Heart left ventricle (tissue), 16 donors: ENCODE measurements at regions not wholly inside any gene's neighbourhood (a gene's known extent, or its start where the extent isn't known, plus 50 kb on each side); places are given as distances from the start of the nearest gene placed in this dataset.

Source experiments
- ATAC-seq, 4 donors: fragments of 200-7000 bp; cut with Tn5 transposase; one replicate each; pipeline ENCODE4 v1.9.1; 2020 to 2022; ENCODE audit warnings: moderate library complexity in 4 of 4, mild to moderate bottlenecking in 3 of 4, moderate number of reproducible peaks in 1 of 4
- DNase-seq, 5 donors: peaks; one replicate each; pipeline ENCODE4 v3.0.0-alpha.2; 2020
- H3K27ac ChIP-seq, 12 donors: fragments of 200-600 bp; sonication (generic) in 4 of 12; one replicate each; pipeline versions ENCODE4 v1.5.0 to v1.8.0; 2016 to 2022; ENCODE audit warnings: mild to moderate bottlenecking in 2 of 12
- H3K27me3 ChIP-seq, 9 donors: fragments of 200-600 bp; sonication (generic) in 2 of 9; one replicate each; pipeline versions ENCODE4 v1.5.1 to v1.8.0; 2016 to 2022; ENCODE audit warnings: mild to moderate bottlenecking in 3 of 9
- H3K36me3 ChIP-seq, 9 donors: fragments of 200-600 bp; sonication (generic) in 2 of 9; one replicate each; pipeline versions ENCODE4 v1.5.0 to v1.8.0; 2018 to 2022; ENCODE audit warnings: mild to moderate bottlenecking in 2 of 9
- H3K4me1 ChIP-seq, 12 donors: fragments of 200-600 bp; sonication (generic) in 4 of 12; one replicate each; pipeline versions ENCODE4 v1.5.0 to v1.8.0; 2016 to 2022; ENCODE audit warnings: mild to moderate bottlenecking in 3 of 12
- H3K4me3 ChIP-seq, 12 donors: fragments of 200-600 bp; sonication (generic) in 4 of 12; one replicate each; pipeline versions ENCODE4 v1.5.0 to v1.8.0; 2017 to 2022; ENCODE audit warnings: mild to moderate bottlenecking in 9 of 12, moderate library complexity in 4 of 12
- H3K9me3 ChIP-seq, 12 donors: fragments of 200-600 bp; sonication (generic) in 4 of 12; one replicate each; pipeline versions ENCODE4 v1.5.0 to v1.8.0; 2016 to 2022; ENCODE audit warnings: mild to moderate bottlenecking in 1 of 12
- CTCF ChIP-seq, 12 donors: fragments of 200-600 bp; sonication (generic) in 4 of 12; IDR thresholded peaks; one replicate each; pipeline versions ENCODE4 v1.5.0 to v1.8.0; 2018 to 2022; ENCODE audit warnings: antibody characterized with exemption in 12 of 12, mild to moderate bottlenecking in 5 of 12
- POLR2A ChIP-seq, 2 donors: fragments of 450-650 bp; IDR thresholded peaks; one replicate each; pipeline ENCODE4 v1.6.1; 2017; ENCODE audit warnings: antibody characterized with exemption in 2 of 2, mild to moderate bottlenecking in 2 of 2, moderate library complexity in 2 of 2
- WGBS, 4 donors: extraction: QIAGEN DNeasy Blood & Tissue Kit in 2 of 4; methylation state at CpG; one replicate each; pipeline versions ENCODE4 v1.1.5 to v1.1.7; 2013 to 2018; 5-methylcytosine and 5-hydroxymethylcytosine counted together
- intact Hi-C, 10 donors: fragments of 100-400 bp; cut with DNase I; formaldehyde crosslinking; loops; one replicate each; pipeline versions ENCODE4 v1.11.1 to v1.14.2; 2022
- donor health status: ischemic (EF 13 %, LVEDD 7.1; RV severe dilation, severe dysfunction).
- donor health status: healthy with polysubstance abuse.
- donor health status: DM: no; HTN: yes; CAD: no.
- donor health status: DM: no; HTN: no; CAD: no.
- donor health status: ischemic (EF 25% LVEDD 6.9; RV normal size, moderate dysfunction).
- donor health status: ischemic (EF 25% LVEDD 5.7; RV mildly dilated, moderate dysfunction).
- donor health status: healthy.
- donor health status: DM: yes; HTN: yes; CAD: no.
- donor health status: ischemic (EF 35%, LVEDD 5.7; RV mildly dilated, moderate dysfunction).
- donor health status: nonischemic (EF 11% LVEDD 7.7; RV severe dilation, severe dysfunction).
- donor health status: DM: yes; HTN: yes; CAD: no.
- donor health status: PGD.
- donor health status: ischemic (EF 29% LVEDD 5.4; RV normal size, mild dysfunction).
- donor health status: nonischemic (EF 23%, LVEDD 6.1; RV moderate dilation, normal function).

GRCh38 chr2:150617351-150617978 is 130.0 kb upstream of the RND3 start:
- Histone ChIP-seq H3K27me3 (no peaks in the 10 kb centered on the region), H3K4me3 (no peak overlapping the region), H3K4me1 (peaks cover 0 to 54% (median 21%) of the 10 kb centered on the region in 12 donors), H3K36me3 (no peaks in the 10 kb centered on the region), H3K27ac (no peak overlapping the region), H3K9me3 (no peaks in the 10 kb centered on the region)
- TF ChIP-seq POLR2A (IDR thresholded peaks at IDR 0.05), result no peak
- TF ChIP-seq CTCF (IDR thresholded peaks at IDR 0.05), result no peak
- 80 to 85% (median 82%) methylated on average over 6 of the region's 6 CpGs for WGBS, 4 donors
- ATAC-seq (no peak), DNase-seq (no peak)
- intact Hi-C loops, result loop anchor here in 5 of 10 donors (10.0 kb wide), 4 partner anchors 193 to 1023 kb away; no protein-coding TSS in a partner anchor

DNA sequence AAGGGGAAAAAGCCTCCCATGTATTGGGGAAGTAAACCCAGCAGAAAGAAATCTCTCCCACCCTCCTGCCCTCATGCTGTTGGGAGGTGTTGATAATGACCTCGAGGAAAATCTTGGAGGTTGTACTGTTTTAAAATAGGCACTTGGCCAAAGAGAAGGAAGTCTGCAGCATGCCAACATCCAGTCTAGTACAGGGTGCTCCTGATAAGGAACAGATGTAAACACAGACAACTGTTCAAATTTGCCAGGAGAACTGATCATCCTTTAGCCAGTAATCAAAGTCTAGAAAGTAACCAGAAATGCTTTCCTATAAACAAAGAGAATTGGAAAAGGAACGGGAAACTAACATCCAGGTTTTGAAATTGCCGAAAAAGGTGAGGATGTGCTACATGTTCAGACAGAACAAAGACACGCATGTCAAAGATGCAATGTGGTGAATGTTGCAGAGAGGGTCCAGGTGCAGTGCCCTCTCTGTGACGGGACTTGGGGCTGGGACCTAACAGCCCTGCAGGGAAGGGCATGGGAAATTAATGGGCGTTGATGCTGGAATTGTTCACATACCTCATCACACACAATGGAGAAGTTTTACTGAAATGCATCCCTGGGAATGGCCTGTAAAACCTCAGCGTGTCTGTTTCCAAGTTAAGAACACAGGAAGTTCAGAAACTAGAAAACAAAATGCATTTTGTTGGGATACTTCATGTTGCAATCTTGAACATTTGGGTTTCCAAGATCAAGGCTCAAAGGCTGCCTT is 125.7 kb upstream of the RND3 start:
- Histone ChIP-seq H3K27me3 (no peaks in the 10 kb centered on the region), H3K36me3 (no peaks in the 10 kb centered on the region), H3K4me1 (peaks cover 0 to 15% (median 0%) of the 10 kb centered on the region in 12 donors), H3K27ac (peak overlapping the region in 1 of 12 donors; percentile 15), H3K4me3 (no peak overlapping the region), H3K9me3 (no peaks in the 10 kb centered on the region)
- intact Hi-C loops, result loop anchor here in 8 of 10 donors (5.0 to 10.0 kb wide), 8 partner anchors 121 to 1018 kb away; partner anchors contain the start of gene RND3 (in 2 of the 8)
- no peak for DNase-seq
- no peak for TF ChIP-seq CTCF (IDR thresholded peaks at IDR 0.05)
- TF ChIP-seq POLR2A (IDR thresholded peaks at IDR 0.05), result no peak
- peak in 1 of 4 donors; percentile 29 for ATAC-seq
- 48 to 57% (median 55%) methylated on average over 7 of the region's 7 CpGs for WGBS, 4 donors

GRCh38 chr2:150610670-150611279 is 123.3 kb upstream of the RND3 start:
- Histone ChIP-seq H3K9me3 (no peaks in the 10 kb centered on the region), H3K36me3 (no peaks in the 10 kb centered on the region), H3K27ac (no peak overlapping the region), H3K4me1 (peaks cover 0 to 10% (median 0%) of the 10 kb centered on the region in 12 donors), H3K27me3 (no peaks in the 10 kb centered on the region), H3K4me3 (no peak overlapping the region)
- TF ChIP-seq CTCF (IDR thresholded peaks at IDR 0.05), result peak in 11 of 12 donors; percentile 33 to 63 (median 45)
- TF ChIP-seq POLR2A (IDR thresholded peaks at IDR 0.05), result no peak
- ATAC-seq, result peak in 1 of 4 donors; percentile 41
- intact Hi-C loops, result loop anchor here in 8 of 10 donors (1.0 to 10.0 kb wide), 11 partner anchors 118 to 1016 kb away; partner anchors contain the start of gene RND3 (in 3 of the 8)
- no peak for DNase-seq
- WGBS, 4 donors, result 52 to 58% (median 57%) methylated on average over 6 of the region's 6 CpGs
